Stimulated activated CD8-positive, alpha-beta memory T cell treated with anti-CD3 and anti-CD28 coated beads, Interleukin-4, amount 100 ng/mL, for 1 hour (primary cell): ENCODE measurements at regions not wholly inside any gene's neighbourhood (a gene's known extent, or its start where the extent isn't known, plus 50 kb on each side); places are given as distances from the start of the nearest gene placed in this dataset.

Source experiments
- DNase-seq, 2 donors: peaks; one replicate each; pipeline ENCODE4 v3.0.0-alpha.2; 2020; ENCODE audit warnings: low read depth in 2 of 2, low spot score in 1 of 2

DNA sequence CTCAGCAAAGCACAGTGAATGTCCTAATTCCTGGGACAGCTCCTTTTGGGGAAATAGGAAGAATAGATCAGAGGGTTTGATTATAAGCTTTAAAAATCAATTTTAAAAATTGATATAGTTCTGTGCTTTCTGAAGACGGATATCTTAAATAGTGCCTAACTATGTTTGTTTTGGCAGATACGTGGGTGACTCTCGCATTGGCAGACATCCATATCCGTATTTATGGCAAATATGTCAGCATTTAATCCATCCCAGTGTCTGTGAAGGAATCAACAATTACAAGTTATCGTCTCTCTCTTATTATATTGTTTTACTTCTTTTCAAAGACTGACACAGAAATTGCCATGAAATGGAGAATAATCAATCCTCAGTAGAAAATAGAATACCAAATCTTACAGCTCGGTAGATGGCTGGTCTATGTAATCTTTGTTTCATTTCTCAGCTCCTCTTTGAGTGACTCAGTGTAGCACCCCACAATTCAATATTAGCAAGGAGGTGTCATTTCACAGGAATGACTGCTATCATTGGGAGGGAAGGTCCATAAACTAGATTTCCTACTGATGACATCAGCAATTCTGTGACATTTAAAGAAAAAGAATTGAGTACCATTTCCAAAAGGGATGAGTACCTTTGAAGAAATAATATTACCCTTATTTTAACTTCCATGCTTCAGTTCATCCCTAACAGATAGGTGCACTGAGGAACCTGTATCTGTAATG is 186.4 kb upstream of the NFE2L3 start:
- no peak for DNase-seq

- no peak for DNase-seq
Observed at GRCh38 chr7:25966469-25966868, 185.5 kb upstream of the NFE2L3 start.

DNA sequence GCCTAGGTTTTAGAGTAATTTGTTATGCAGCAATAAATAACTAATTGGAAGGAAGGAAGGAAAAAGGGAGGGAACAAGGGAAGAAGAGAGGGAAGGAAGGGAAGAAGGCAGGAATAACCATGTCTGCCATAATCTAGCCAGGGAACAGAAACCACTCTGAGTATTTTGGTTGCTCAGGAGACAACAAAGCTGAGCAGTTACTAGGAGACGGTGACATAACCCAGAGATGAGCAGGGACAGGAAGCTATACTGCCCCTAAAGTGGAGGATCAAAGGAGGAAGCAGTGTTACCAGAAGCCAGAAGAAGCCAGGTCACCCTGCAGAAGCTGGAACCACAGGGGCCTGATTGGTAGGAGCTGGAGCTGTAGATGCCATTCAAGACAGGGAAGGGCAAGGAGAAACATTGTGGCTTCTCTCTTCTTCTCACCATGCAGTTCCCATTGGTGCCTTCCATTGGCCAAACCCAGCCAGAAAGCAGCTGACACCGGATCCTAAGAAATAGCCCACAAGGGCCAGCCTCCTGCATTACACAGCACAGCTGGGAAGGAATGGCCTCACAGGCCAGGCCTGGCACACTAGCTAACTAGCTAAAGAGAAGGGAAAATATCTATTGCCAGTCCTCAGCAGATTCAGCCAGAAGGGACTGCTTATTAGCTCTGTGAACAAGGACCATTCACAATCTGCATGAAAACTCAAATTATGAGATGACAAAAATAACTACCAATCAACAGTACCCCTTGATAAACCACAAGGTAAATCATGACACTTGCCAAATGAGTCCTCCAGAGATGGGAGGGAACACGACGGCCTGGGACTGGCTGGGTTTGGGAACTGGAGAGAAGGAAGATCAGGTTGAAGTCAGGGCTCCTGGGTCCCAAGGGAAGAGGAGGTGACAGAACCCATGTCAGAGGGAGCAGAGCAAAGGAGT is 184.5 kb upstream of the NFE2L3 start:
- DNase-seq = no peak

DNA sequence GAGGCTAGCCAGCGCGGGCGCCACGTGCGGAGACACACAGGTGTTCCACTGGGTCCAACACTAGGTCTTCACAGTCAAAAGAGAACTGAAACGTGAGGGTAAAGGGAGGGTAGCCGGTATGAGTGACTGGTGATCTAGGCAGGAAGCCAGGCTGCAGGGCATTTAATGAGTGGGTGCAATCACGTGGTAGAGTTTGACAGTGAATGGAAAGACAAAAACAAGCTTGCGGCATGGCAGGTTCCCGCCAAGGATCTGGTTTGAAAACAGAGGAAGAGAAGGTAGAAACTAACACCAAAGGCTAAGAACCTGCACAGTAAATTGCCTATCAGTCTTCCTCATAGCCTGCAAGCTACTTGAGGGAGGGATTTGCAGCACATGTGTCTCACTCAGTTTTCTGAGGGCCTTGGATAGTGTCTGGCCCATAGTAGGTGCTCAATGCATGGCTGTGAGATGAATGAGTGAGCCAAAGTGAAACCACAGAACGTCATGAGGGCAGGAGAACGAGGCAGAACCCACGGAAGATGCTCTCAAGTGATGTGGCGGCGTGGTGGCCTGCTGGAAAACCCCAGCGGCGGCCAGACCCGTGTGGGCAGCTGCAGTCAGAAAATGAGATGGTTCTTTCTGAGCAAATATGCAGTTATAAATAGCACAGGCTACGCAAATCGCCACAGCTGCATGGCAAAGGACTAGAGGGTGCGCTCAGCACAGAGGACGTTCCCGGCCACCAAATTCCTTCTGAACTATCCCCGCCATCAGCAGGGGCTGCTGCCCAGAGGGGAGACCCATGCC is 183.6 kb upstream of the NFE2L3 start:
- DNase-seq = no peak

GRCh38 chr7:25970356-25970755 is 181.6 kb upstream of the NFE2L3 start:
- no peak for DNase-seq

DNA sequence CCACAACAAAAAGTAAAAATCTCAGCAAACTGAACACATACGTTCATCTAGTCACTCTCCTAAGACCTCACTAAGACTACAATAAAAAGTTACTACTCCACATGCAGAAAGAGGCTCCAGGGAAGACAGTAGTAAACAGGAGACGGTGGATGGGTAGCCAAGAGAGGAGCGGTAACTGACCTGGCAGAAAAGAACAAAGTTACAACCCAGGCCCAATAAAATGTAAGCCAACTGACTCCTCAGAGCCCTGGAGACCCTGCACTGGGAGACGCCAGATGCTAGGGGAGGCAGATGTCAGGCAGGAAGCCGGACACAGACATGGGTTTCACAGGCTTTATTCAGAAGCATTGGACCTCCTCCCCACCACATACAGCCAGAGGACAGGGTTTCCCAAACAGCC is 181.1 kb upstream of the NFE2L3 start:
- no peak for DNase-seq

GRCh38 chr7:25976630-25977029 is 175.4 kb upstream of the NFE2L3 start:
- DNase-seq = no peak

DNA sequence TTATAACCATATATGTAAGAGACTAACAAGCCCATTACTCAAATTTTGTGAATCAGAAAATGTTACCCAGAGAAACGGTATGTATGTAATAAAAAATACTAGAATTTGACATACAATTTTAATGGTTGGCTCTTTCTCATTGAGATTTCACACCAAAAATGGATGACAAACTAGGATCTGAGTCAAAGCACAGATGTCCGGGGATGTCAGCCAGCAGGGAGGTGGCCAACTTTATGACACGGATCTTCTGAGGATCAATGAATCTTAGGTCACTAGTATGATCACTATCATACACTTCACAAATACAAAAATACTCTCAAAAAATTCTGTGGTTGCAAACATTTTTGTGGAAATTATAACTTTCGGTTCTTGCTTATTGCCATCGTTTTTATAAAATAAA is 173.5 kb upstream of the NFE2L3 start:
- no peak for DNase-seq

GRCh38 chr7:25979605-25980004 is 172.4 kb upstream of the NFE2L3 start:
- DNase-seq = no peak

GRCh38 chr7:25982684-25983083 is 169.3 kb upstream of the NFE2L3 start:
- DNase-seq = no peak

DNA sequence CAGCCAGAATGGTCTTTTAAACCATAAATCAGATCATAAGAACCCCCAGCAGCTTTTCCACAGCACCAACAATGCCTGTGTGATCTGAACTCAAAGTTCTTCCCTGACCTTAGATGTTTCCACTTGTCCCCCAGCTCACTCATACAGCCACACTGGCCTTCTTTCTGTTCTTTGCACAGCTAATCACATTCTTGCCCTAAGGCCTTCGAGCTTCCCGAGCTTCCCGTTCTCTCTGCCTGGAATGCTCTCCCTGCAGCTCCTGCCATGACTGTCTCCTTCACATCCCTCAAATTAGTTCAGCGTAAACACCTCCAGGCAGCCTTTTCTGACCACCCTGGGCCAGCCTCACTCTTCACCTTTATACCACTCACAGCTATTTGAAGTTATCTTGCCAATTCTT is 166.8 kb upstream of the NFE2L3 start:
- DNase-seq = no peak

GRCh38 chr7:25988640-25989039 is 163.4 kb upstream of the NFE2L3 start:
- no peak for DNase-seq

DNA sequence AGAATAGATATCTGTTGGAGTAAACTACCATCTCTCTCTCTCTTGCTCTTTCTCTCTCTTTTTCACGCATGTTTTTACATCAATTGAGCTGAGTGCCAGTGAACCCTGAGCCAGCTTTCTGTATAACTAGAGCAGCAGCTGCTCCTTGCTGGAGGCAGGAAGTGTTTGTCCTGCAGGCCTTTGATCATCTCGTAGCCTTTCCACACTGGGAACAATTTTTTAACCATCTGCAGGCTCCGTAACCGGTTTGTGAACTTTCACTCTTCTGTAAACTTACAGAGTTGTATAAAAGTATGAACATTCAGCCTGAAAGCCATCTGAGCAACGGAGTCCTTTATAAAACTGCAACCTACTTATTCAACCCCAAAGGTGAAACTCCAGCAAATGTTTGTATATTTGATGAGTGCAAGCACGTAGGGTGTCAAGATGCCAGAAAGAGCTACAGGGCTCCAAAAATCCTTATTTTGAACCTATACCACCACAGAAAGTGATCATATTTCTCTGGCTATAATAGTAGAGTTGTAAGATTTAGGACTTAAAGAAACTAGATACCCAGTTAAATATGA is 162.8 kb upstream of the NFE2L3 start:
- DNase-seq = no peak

DNA sequence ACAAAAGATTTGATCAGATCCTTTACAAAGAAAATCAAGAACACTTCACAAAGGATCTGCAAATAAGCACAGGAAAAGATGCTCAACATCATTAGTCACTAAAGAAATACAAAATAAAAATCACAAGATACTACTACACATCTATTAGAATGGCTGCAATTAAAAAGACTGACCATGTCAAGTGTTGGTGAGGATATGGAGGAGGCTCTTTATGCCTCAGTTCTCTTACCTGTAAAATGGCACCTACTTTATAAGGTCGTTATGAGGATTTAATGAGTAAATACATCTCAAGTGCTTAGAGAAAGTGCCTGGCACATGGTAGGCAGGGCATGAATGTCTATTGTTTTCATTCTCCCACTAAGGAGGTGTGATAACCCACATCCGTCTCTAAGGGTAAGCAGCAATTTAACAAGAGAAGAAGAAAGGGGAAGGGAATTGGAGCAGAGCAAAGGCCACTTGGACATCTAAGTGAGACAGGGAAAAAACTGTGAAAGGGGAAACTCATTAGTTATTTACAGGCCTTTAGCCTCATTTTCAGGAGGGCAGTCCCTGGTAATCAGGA is 157.5 kb upstream of the NFE2L3 start:
- no peak for DNase-seq

GRCh38 chr7:25995216-25995615 is 156.8 kb upstream of the NFE2L3 start:
- DNase-seq = no peak

DNA sequence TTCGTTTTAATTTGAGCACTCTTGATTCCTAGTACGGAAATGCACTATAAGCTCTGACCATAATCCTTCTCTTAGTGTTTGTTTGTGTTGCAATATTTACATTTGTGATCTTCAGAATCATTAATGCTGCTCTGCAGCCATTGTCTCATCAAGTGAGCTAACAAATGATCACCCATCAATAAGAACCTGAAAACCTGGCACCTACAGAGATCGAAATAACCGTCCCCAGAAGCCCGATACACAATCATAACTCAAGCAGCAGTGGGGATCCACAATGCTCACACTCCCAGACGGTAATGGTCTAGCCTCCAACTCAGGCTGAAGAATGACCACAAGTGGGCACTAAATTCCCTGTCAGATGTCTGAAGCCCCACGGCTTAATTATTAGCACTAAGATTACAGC is 156.0 kb upstream of the NFE2L3 start:
- no peak for DNase-seq

DNA sequence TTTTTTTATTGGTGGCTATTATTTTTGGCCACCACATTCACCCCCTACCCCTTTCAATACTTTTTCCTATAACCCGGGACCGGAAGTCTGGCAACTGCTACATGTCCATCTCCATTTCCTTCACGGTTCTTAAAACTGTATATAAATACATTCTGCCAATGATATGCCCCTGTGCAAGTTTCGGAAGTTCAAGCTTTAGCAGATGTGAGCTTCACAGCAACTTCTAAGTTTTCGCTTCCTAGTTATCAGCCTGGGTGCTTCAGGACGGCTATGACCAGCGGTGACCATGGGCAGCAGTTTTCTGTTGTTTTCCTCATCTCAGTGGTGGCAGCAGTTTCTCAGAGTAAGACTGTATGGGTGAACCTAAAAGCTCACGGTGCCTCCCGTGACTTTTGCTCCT is 153.5 kb upstream of the NFE2L3 start:
- no peak for DNase-seq

- DNase-seq = no peak
Observed at GRCh38 chr7:26000841-26001240, 151.2 kb upstream of the NFE2L3 start.

DNA sequence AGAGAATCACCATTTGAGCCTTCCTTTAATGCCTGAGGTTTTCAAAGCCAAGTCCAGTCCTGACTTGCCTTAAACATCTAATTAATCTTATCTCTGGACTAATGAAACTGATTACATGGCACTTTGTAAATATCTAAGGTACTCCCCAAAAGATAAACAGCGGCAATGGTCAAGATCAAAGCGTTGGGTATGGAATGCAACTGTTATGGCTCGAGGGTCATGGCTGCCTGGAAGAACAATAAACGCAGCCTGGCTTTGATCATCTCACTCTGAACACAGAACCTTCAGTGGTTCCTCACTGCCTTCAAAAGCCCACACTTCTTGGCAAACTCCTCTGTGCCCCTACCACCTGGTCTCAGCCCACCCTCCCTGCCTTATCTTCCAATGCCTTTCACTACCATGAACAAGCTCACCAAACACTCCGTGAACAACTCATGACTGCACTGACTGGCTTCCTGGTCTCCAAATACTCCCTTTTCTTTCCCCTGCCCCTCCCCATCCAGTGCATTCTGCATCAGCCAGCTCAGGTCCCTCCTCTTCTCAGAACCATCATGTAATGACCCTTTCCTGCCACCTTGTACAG is 150.2 kb upstream of the NFE2L3 start:
- no peak for DNase-seq

GRCh38 chr7:26005683-26006410 is 146.2 kb upstream of the NFE2L3 start:
- DNase-seq = no peak
